H9 (cell line): ENCODE measurements at regions not wholly inside any gene's neighbourhood (a gene's known extent, or its start where the extent isn't known, plus 50 kb on each side); places are given as distances from the start of the nearest gene placed in this dataset.

Source experiments
- DNase-seq: peaks from one replicate; pipeline ENCODE4 v3.0.0-alpha.2; 2017
- H2AFZ ChIP-seq: one replicate; pipeline ENCODE4 v1.6.1; 2013; ENCODE audit warnings: mild to moderate bottlenecking, low read length, control low read depth, moderate library complexity
- H2AK5ac ChIP-seq: 2 replicates; pipeline ENCODE4 v1.6.1; 2013; ENCODE audit warnings: low read length, control low read depth, mixed read lengths; ENCODE audit not compliant: insufficient read length
- H2BK120ac ChIP-seq: one replicate; pipeline ENCODE4 v1.6.1; 2013; ENCODE audit warnings: low read depth, mild to moderate bottlenecking, low read length, control low read depth, inconsistent platforms; ENCODE audit not compliant: poor library complexity, severe bottlenecking
- H2BK12ac ChIP-seq: 2 replicates; pipeline ENCODE4 v1.6.1; 2013; ENCODE audit warnings: low read length, control low read depth, mixed read lengths, low read depth; ENCODE audit not compliant: insufficient read length
- H2BK15ac ChIP-seq: 2 replicates; pipeline ENCODE4 v1.6.1; 2013; ENCODE audit warnings: low read depth, low read length, control low read depth
- H2BK20ac ChIP-seq: one replicate; pipeline ENCODE4 v1.6.1; 2013; ENCODE audit warnings: low read depth, mild to moderate bottlenecking, low read length, control low read depth, inconsistent platforms; ENCODE audit not compliant: poor library complexity, severe bottlenecking
- H2BK5ac ChIP-seq: 2 replicates; pipeline ENCODE4 v1.6.1; 2013; ENCODE audit warnings: low read length, control low read depth, mixed read lengths; ENCODE audit not compliant: insufficient read length
- H3K14ac ChIP-seq: 2 replicates; pipeline ENCODE4 v1.6.1; 2013; ENCODE audit warnings: low read length, control low read depth; ENCODE audit not compliant: insufficient read depth
- H3K18ac ChIP-seq: 2 replicates; pipeline ENCODE4 v1.6.1; 2013; ENCODE audit warnings: low read depth, mild to moderate bottlenecking, mixed read lengths, low read length, control low read depth; ENCODE audit not compliant: insufficient read length
- H3K23ac ChIP-seq: 2 replicates; pipeline ENCODE4 v1.6.1; 2013; ENCODE audit warnings: low read length, control low read depth, mixed read lengths, low read depth; ENCODE audit not compliant: insufficient read length
- H3K23me2 ChIP-seq: 2 replicates; pipeline ENCODE4 v1.6.1; 2013; ENCODE audit warnings: low read depth, mild to moderate bottlenecking, mixed read lengths, low read length, control low read depth; ENCODE audit not compliant: insufficient read length, poor library complexity, severe bottlenecking
- H3K27ac ChIP-seq: 2 replicates; pipeline ENCODE4 v1.5.1; 2013; ENCODE audit warnings: low read length, control low read depth, mixed read lengths, low read depth; ENCODE audit not compliant: insufficient read length
- H3K27me3 ChIP-seq: 2 replicates; pipeline ENCODE4 v1.6.1; 2013; ENCODE audit warnings: low read length, control low read depth, inconsistent platforms; ENCODE audit not compliant: insufficient read depth
- H3K4ac ChIP-seq: 2 replicates; pipeline ENCODE4 v1.6.1; 2013; ENCODE audit warnings: low read depth, mild to moderate bottlenecking, control low read depth, inconsistent platforms, low read length, moderate library complexity
- H3K4me1 ChIP-seq: 2 replicates; pipeline ENCODE4 v1.6.1; 2013; ENCODE audit warnings: low read length, control low read depth, inconsistent platforms; ENCODE audit not compliant: insufficient read depth
- H3K4me2 ChIP-seq: 2 replicates; pipeline ENCODE4 v1.6.1; 2013; ENCODE audit warnings: low read length, control low read depth, mixed read lengths; ENCODE audit not compliant: insufficient read length, insufficient read depth
- H3K56ac ChIP-seq: 2 replicates; pipeline ENCODE4 v1.6.1; 2013; ENCODE audit warnings: low read depth, mild to moderate bottlenecking, mixed read lengths, low read length, control low read depth; ENCODE audit not compliant: insufficient read length
- H3K79me1 ChIP-seq: 2 replicates; pipeline ENCODE4 v1.6.1; 2013; ENCODE audit warnings: low read depth, mild to moderate bottlenecking, moderate library complexity, low read length, control low read depth, inconsistent platforms; ENCODE audit not compliant: insufficient read depth, poor library complexity, severe bottlenecking
- H3K79me2 ChIP-seq: 2 replicates; pipeline ENCODE4 v1.6.1; 2013; ENCODE audit warnings: low read length, control low read depth, inconsistent platforms; ENCODE audit not compliant: insufficient read depth
- H3K9ac ChIP-seq: 2 replicates; pipeline ENCODE4 v1.6.1; 2013; ENCODE audit warnings: low read length, control low read depth, mixed read lengths; ENCODE audit not compliant: insufficient read length; ENCODE audit errors: extremely low read depth
- H3K9me3 ChIP-seq: one replicate; pipeline ENCODE4 v1.6.1; 2013; ENCODE audit warnings: low read depth, low read length, inconsistent platforms; ENCODE audit not compliant: control insufficient read depth
- H3T11ph ChIP-seq: one replicate; pipeline ENCODE4 v1.6.1; 2013; ENCODE audit warnings: mild to moderate bottlenecking, low read length, control low read depth, inconsistent platforms
- H4K20me1 ChIP-seq: one replicate; pipeline ENCODE4 v1.6.1; 2013; ENCODE audit not compliant: control insufficient read depth, insufficient read length, insufficient read depth
- H4K5ac ChIP-seq: 2 replicates; pipeline ENCODE4 v1.6.1; 2013; ENCODE audit warnings: low read depth, mild to moderate bottlenecking, mixed read lengths, low read length, control low read depth; ENCODE audit not compliant: insufficient read length
- H4K8ac ChIP-seq: replicated peaks from 2 replicates; pipeline ENCODE4 v1.6.1; 2013; ENCODE audit warnings: low read length, control low read depth, mixed read lengths, low read depth; ENCODE audit not compliant: insufficient read length
- H4K91ac ChIP-seq: 2 replicates; pipeline ENCODE4 v1.6.1; 2013; ENCODE audit warnings: low read depth, mild to moderate bottlenecking, moderate library complexity, mixed read lengths, low read length, control low read depth; ENCODE audit not compliant: insufficient read length
- H3K27ac Mint-ChIP-seq, 3 experiments: 2 replicates in 2 of 3; 3 replicates in 1 of 3; pipeline ENCODE4 v1.8.0; 2020 to 2021; ENCODE audit warnings: mixed read lengths in 3 of 3, mild to moderate bottlenecking in 1 of 3, moderate library complexity in 1 of 3
- H3K27me3 Mint-ChIP-seq: 2 replicates; pipeline ENCODE4 v1.8.0; 2021; ENCODE audit warnings: low read depth, mild to moderate bottlenecking, moderate library complexity, mixed read lengths
- H3K36me3 Mint-ChIP-seq, 3 experiments: 2 replicates in 2 of 3; 3 replicates in 1 of 3; pipeline ENCODE4 v1.8.0; 2020 to 2021; ENCODE audit warnings: low read depth in 3 of 3, mixed read lengths in 3 of 3; ENCODE audit not compliant: insufficient read depth in 1 of 3
- H3K4me1 Mint-ChIP-seq, 2 experiments: 2 replicates each; pipeline ENCODE4 v1.8.0; 2020; ENCODE audit warnings: mixed read lengths in 2 of 2
- H3K4me3 Mint-ChIP-seq, 2 experiments: 2 replicates in 1 of 2; 3 replicates in 1 of 2; pipeline ENCODE4 v1.8.0; 2020 to 2021; ENCODE audit warnings: mild to moderate bottlenecking in 2 of 2, mixed read lengths in 2 of 2, moderate library complexity in 1 of 2
- H3K9me3 Mint-ChIP-seq, 2 experiments: 2 replicates in 1 of 2; 3 replicates in 1 of 2; pipeline ENCODE4 v1.8.0; 2020; ENCODE audit warnings: mild to moderate bottlenecking in 2 of 2, mixed read lengths in 2 of 2, moderate library complexity in 1 of 2
- CTCF ChIP-seq: fragments of 200-600 bp; sonication (generic); conservative IDR thresholded peaks from 3 replicates; pipeline ENCODE4 v1.8.0; 2021; ENCODE audit warnings: antibody characterized with exemption, mild to moderate bottlenecking
- WGBS: extraction: QIAGEN DNeasy Blood & Tissue Kit; methylation state at CpG from one replicate; pipeline ENCODE4 v1.1.7; 2013; ENCODE audit warnings: missing lambda C conversion rate, low lambda C conversion rate, mixed read lengths; ENCODE audit not compliant: insufficient read length; ENCODE audit errors: extremely low coverage; 5-methylcytosine and 5-hydroxymethylcytosine counted together

GRCh38 chr3:159273608-159274007 is 471.8 kb downstream of the MFSD1 start:
- no peak overlapping the region for H2AFZ ChIP-seq
- no peak overlapping the region for H3K4me2 ChIP-seq
- no peaks in the 10 kb centered on the region for H3K23me2 ChIP-seq
- H3K4me3 Mint-ChIP-seq: no peak overlapping the region
- no peak overlapping the region for H3K56ac ChIP-seq
- H2BK5ac ChIP-seq: no peak overlapping the region
- H3K18ac ChIP-seq: no peak overlapping the region
- H3T11ph ChIP-seq: no peak overlapping the region
- no peak overlapping the region for H2AK5ac ChIP-seq
- no peak overlapping the region for H2BK20ac ChIP-seq
- peaks cover 9% of the 10 kb centered on the region for H3K27me3 Mint-ChIP-seq
- TF ChIP-seq CTCF: no peak
- no peak overlapping the region for H4K8ac ChIP-seq
- no peak overlapping the region for H3K4ac ChIP-seq
- no peak overlapping the region for H3K27ac Mint-ChIP-seq
- no peaks in the 10 kb centered on the region for H3K9me3 ChIP-seq
- H2BK15ac ChIP-seq: no peak overlapping the region
- H4K91ac ChIP-seq: no peak overlapping the region
- H3K9me3 Mint-ChIP-seq: no peaks in the 10 kb centered on the region
- H3K23ac ChIP-seq: no peak overlapping the region
- H3K36me3 Mint-ChIP-seq: no peaks in the 10 kb centered on the region
- H3K14ac ChIP-seq: no peak overlapping the region
- DNase-seq: peak; percentile 46
- no peaks in the 10 kb centered on the region for H4K20me1 ChIP-seq
- H4K5ac ChIP-seq: no peak overlapping the region
- no peaks in the 10 kb centered on the region for H3K27me3 ChIP-seq
- WGBS: no CpG with 5 or more reads among the region's 6 CpGs
- H3K4me1 Mint-ChIP-seq: no peaks in the 10 kb centered on the region
- H3K9ac ChIP-seq: no peak overlapping the region
- H3K27ac ChIP-seq: no peak overlapping the region
- no peaks in the 10 kb centered on the region for H3K79me2 ChIP-seq
- no peaks in the 10 kb centered on the region for H3K4me1 ChIP-seq
- no peak overlapping the region for H2BK12ac ChIP-seq
- no peak overlapping the region for H2BK120ac ChIP-seq
- H3K79me1 ChIP-seq: no peaks in the 10 kb centered on the region
